Mucosa of rectum (tissue), 2 donors: ENCODE measurements at regions not wholly inside any gene's neighbourhood (a gene's known extent, or its start where the extent isn't known, plus 50 kb on each side); places are given as distances from the start of the nearest gene placed in this dataset.

ENCODE experiments used
- H3K27ac ChIP-seq, 2 donors: one replicate each; pipeline ENCODE4 v1.7.0; 2013; ENCODE audit warnings: inconsistent platforms in 2 of 2, low read depth in 2 of 2, low read length in 2 of 2
- H3K27me3 ChIP-seq, 2 donors: one replicate each; pipeline ENCODE4 v1.7.0; 2013; ENCODE audit warnings: low read length in 2 of 2; ENCODE audit not compliant: control insufficient read depth in 2 of 2, insufficient read depth in 2 of 2
- H3K36me3 ChIP-seq, 2 donors: one replicate each; pipeline ENCODE4 v1.7.0; 2013; ENCODE audit warnings: low read length in 2 of 2; ENCODE audit not compliant: control insufficient read depth in 2 of 2, insufficient read depth in 2 of 2
- H3K4me1 ChIP-seq, 2 donors: one replicate each; pipeline ENCODE4 v1.7.0; 2013; ENCODE audit warnings: low read length in 2 of 2, mild to moderate bottlenecking in 1 of 2; ENCODE audit not compliant: control insufficient read depth in 2 of 2, insufficient read depth in 2 of 2
- H3K4me3 ChIP-seq, 2 donors: one replicate each; pipeline ENCODE4 v1.7.0; 2013; ENCODE audit warnings: low read length in 2 of 2
- H3K9ac ChIP-seq, 2 donors: one replicate each; pipeline ENCODE4 v1.7.0; 2013; ENCODE audit warnings: low read length in 2 of 2, low read depth in 1 of 2, mild to moderate bottlenecking in 1 of 2
- H3K9me3 ChIP-seq, 2 donors: one replicate each; pipeline ENCODE4 v1.7.0; 2013; ENCODE audit warnings: low read length in 2 of 2; ENCODE audit not compliant: control insufficient read depth in 2 of 2
- donor health status: healthy.
- donor health status: Normal muscosa, but diverticular disease.

- H3K4me3 ChIP-seq, result no peak overlapping the region
- no peak overlapping the region for H3K27ac ChIP-seq
- no peaks in the 10 kb centered on the region for H3K36me3 ChIP-seq
- no peaks in the 10 kb centered on the region for H3K27me3 ChIP-seq
- no peaks in the 10 kb centered on the region for H3K9me3 ChIP-seq
- no peak overlapping the region for H3K9ac ChIP-seq
- H3K4me1 ChIP-seq, result peaks cover 12 to 18% of the 10 kb centered on the region in 2 donors
These were observed 78.8 kb upstream of the UBL3 start for GRCh38 chr13:29929062-29929847.

DNA sequence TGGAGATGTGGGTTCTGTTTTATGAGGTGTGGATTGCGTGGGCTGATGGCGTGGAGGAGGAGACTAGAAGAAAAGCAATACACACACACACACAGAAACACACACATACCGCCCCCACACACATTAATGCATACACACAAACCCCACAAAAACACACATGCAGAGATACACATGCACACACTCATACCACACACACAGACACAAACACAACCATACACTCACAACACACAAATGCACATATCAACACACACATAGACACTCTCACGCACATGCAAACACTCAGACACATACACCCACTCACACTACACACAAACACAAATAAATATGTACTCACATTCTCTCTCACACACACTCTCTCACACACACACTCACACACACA, 75.7 kb upstream of the UBL3 start:
- Histone ChIP-seq H3K4me1 (peaks cover 24 to 36% of the 10 kb centered on the region in 2 donors), H3K27me3 (no peaks in the 10 kb centered on the region), H3K27ac (peak overlapping the region in 1 of 2 donors; percentile 52), H3K9me3 (no peaks in the 10 kb centered on the region), H3K9ac (no peak overlapping the region), H3K36me3 (no peaks in the 10 kb centered on the region), H3K4me3 (no peak overlapping the region)

- Histone ChIP-seq H3K9me3 (no peaks in the 10 kb centered on the region), H3K4me1 (peaks cover 26 to 36% of the 10 kb centered on the region in 2 donors), H3K27ac (peak overlapping the region; percentile 14 to 52)
These were observed 75.2 kb upstream of the UBL3 start for GRCh38 chr13:29925457-29926097.

DNA sequence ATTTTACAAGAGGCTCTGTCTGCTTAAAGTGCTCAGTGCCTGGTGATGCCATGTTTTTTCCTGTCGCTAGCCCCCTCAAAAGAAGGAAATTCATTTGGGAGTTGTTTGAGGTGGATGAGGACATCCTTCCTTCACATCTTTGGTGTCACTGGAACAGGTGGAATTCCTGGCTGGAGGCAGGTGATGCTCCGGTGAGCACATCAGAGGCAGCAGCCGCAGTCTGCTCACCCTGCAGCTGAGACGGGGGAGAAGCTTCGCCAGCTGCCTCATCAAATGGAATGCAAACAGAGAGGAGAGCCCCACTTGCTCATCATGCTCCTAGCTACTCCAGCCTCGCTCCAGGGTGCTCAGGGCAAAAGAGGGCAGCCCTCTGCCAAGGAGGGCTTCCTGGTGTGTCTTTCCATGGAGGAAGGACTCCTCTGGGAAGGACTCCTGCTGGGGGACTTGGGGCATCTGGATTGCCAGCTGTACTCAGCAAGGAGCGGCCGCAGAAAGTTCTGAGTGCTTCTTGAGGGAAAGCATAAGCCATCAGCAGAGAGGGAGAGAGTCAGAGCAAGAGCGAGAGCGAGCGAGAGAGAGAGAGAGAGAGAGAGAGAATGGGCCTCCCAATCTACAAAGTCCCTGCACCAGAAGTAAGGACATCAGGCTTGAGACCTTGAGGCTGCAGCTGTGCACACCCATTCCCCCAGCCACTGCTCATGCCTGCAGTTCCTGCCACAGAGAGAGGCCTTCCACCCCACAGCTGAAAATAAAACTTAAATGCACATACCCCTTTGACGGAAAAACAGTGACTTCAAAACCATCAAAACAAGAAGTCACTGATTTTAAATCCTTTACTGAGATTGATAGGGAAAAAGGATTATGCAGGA, 74.3 kb upstream of the UBL3 start:
- Histone ChIP-seq H3K36me3 (no peaks in the 10 kb centered on the region), H3K9ac (peak overlapping the region; percentile 2 to 26), H3K9me3 (no peaks in the 10 kb centered on the region), H3K27ac (peak overlapping the region; percentile 77 to 87), H3K4me3 (peak overlapping the region in 1 of 2 donors; percentile 17), H3K27me3 (no peaks in the 10 kb centered on the region), H3K4me1 (peaks cover 26 to 39% of the 10 kb centered on the region in 2 donors)

More at GRCh38 chr13:29925457-29926097, 75.2 kb upstream of the UBL3 start:
- no peak overlapping the region for H3K4me3 ChIP-seq
- no peaks in the 10 kb centered on the region for H3K27me3 ChIP-seq
- H3K9ac ChIP-seq, result no peak overlapping the region
- no peaks in the 10 kb centered on the region for H3K36me3 ChIP-seq

GRCh38 chr13:29923554-29924481, 73.4 kb upstream of the UBL3 start:
- no peaks in the 10 kb centered on the region for H3K9me3 ChIP-seq
- H3K9ac ChIP-seq, result peak overlapping the region; percentile 3 to 27
- H3K27me3 ChIP-seq, result no peaks in the 10 kb centered on the region
- H3K4me3 ChIP-seq, result peak overlapping the region in 1 of 2 donors; percentile 17
- H3K27ac ChIP-seq, result peak overlapping the region; percentile 77 to 87
- H3K36me3 ChIP-seq, result no peaks in the 10 kb centered on the region
- peaks cover 26 to 39% of the 10 kb centered on the region in 2 donors for H3K4me1 ChIP-seq

- peaks cover 26 to 39% of the 10 kb centered on the region in 2 donors for H3K4me1 ChIP-seq
- no peak overlapping the region for H3K4me3 ChIP-seq
- no peaks in the 10 kb centered on the region for H3K27me3 ChIP-seq
- no peaks in the 10 kb centered on the region for H3K9me3 ChIP-seq
- no peaks in the 10 kb centered on the region for H3K36me3 ChIP-seq
- peak overlapping the region; percentile 77 to 87 for H3K27ac ChIP-seq
- H3K9ac ChIP-seq, result no peak overlapping the region
These were observed 72.5 kb upstream of the UBL3 start for GRCh38 chr13:29922896-29923295.

- Histone ChIP-seq H3K4me3 (no peak overlapping the region), H3K27me3 (no peaks in the 10 kb centered on the region), H3K27ac (no peak overlapping the region), H3K4me1 (peaks cover 26 to 39% of the 10 kb centered on the region in 2 donors), H3K9me3 (no peaks in the 10 kb centered on the region), H3K36me3 (no peaks in the 10 kb centered on the region), H3K9ac (no peak overlapping the region)
These were observed 71.9 kb upstream of the UBL3 start for GRCh38 chr13:29922281-29922821.

DNA sequence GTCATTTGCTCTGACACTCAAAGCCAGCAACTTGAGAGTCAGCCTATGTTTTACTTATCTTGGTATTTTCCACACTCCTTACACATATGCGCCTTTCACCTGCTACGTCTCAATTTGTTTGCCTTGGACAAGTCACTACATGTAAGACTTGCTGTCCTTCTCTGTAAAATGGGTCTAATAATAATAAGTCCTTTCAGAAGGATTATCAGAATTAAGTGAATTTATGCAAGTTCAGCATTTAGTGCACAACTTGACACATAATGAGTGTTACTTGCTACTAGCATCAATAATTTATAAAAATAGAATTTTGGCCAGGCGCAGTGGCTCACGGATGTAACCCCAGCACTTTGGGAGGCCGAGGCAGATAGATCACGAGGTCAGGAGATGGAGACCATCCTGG, 71.1 kb upstream of the UBL3 start:
- no peaks in the 10 kb centered on the region for H3K9me3 ChIP-seq
- no peaks in the 10 kb centered on the region for H3K27me3 ChIP-seq
- H3K4me3 ChIP-seq, result no peak overlapping the region
- no peak overlapping the region for H3K9ac ChIP-seq
- no peaks in the 10 kb centered on the region for H3K36me3 ChIP-seq
- H3K27ac ChIP-seq, result no peak overlapping the region
- peaks cover 26 to 39% of the 10 kb centered on the region in 2 donors for H3K4me1 ChIP-seq

- Histone ChIP-seq H3K4me1 (peaks cover 23 to 29% of the 10 kb centered on the region in 2 donors), H3K4me3 (no peak overlapping the region), H3K27ac (no peak overlapping the region)
These were observed 69.7 kb upstream of the UBL3 start for GRCh38 chr13:29920025-29920643.

More at GRCh38 chr13:29920025-29920643, 69.7 kb upstream of the UBL3 start:
- H3K9me3 ChIP-seq, result no peaks in the 10 kb centered on the region
- H3K27me3 ChIP-seq, result no peaks in the 10 kb centered on the region
- H3K36me3 ChIP-seq, result no peaks in the 10 kb centered on the region
- H3K9ac ChIP-seq, result no peak overlapping the region
